Activated T-helper 9 cell treated with anti-CD3 and anti-CD28 coated beads, Interleukin-2, amount 50 U/mL, for 16 hours (primary cell): ENCODE measurements at regions not wholly inside any gene's neighbourhood (a gene's known extent, or its start where the extent isn't known, plus 50 kb on each side); places are given as distances from the start of the nearest gene placed in this dataset.
"Not testable (repeated sequence)": the region's sequence is repeated elsewhere in the genome, so short reads cannot be mapped to it uniquely, and the experiment has no call there.

ENCODE experiments used
- DNase-seq: peaks from one replicate; pipeline ENCODE4 v3.0.0-alpha.2; 2020; ENCODE audit warnings: low read depth

- no peak for DNase-seq
Observed at GRCh38 chr6:2376429-2377355, 131.3 kb upstream of the GMDS start.

GRCh38 chr6:2375443-2375842 lies 130.0 kb upstream of the GMDS start:
- DNase-seq = no peak

- no peak for DNase-seq
Observed at GRCh38 chr6:2369606-2370005, 124.2 kb upstream of the GMDS start.

GRCh38 chr6:2363211-2363610 lies 117.8 kb upstream of the GMDS start:
- no peak for DNase-seq

- no peak for DNase-seq
Observed at GRCh38 chr6:2361195-2361594, 115.8 kb upstream of the GMDS start.

- no peak for DNase-seq
Observed at GRCh38 chr6:2360716-2361115, 115.3 kb upstream of the GMDS start.

GRCh38 chr6:2360126-2360525 lies 114.7 kb upstream of the GMDS start:
- no peak for DNase-seq

GRCh38 chr6:2355150-2355549 lies 109.7 kb upstream of the GMDS start:
- no peak for DNase-seq

GRCh38 chr6:2354138-2354491 lies 108.7 kb upstream of the GMDS start:
- no peak for DNase-seq

GRCh38 chr6:2353412-2354137 lies 108.2 kb upstream of the GMDS start:
- peak; percentile 8 for DNase-seq

GRCh38 chr6:2351807-2352431 lies 106.5 kb upstream of the GMDS start:
- DNase-seq = no peak

GRCh38 chr6:2351090-2351489 lies 105.7 kb upstream of the GMDS start:
- DNase-seq = no peak

- DNase-seq = no peak
Observed at GRCh38 chr6:2346078-2346477, 100.7 kb upstream of the GMDS start.

- no peak for DNase-seq
Observed at GRCh38 chr6:2344319-2344905, 99.0 kb upstream of the GMDS start.

- no peak for DNase-seq
Observed at GRCh38 chr6:2327591-2327990, 82.2 kb upstream of the GMDS start.

GRCh38 chr6:2324166-2324953 lies 79.0 kb upstream of the GMDS start:
- DNase-seq = no peak

GRCh38 chr6:2317498-2317897 lies 72.1 kb upstream of the GMDS start:
- DNase-seq = not testable (repeated sequence)

GRCh38 chr6:2314641-2315040 lies 69.2 kb upstream of the GMDS start:
- DNase-seq = no peak

GRCh38 chr6:2310042-2310441 lies 64.6 kb upstream of the GMDS start:
- DNase-seq = no peak

- no peak for DNase-seq
Observed at GRCh38 chr6:2309122-2309521, 63.7 kb upstream of the GMDS start.

- no peak for DNase-seq
Observed at GRCh38 chr6:2307799-2308198, 62.4 kb upstream of the GMDS start.

- DNase-seq = no peak
Observed at GRCh38 chr6:2305951-2306350, 60.5 kb upstream of the GMDS start.
